Panc1 (cell line): ENCODE measurements at regions not wholly inside any gene's neighbourhood (a gene's known extent, or its start where the extent isn't known, plus 50 kb on each side); places are given as distances from the start of the nearest gene placed in this dataset.

Experiments
- ATAC-seq: fragments of 200-7000 bp; cut with Tn5 transposase; 2 replicates; pipeline ENCODE4 v1.9.1; 2020; ENCODE audit warnings: mild to moderate bottlenecking, moderate library complexity
- BruUV-seq: library from RNA; stranded (reverse); fragments of 400-500 nt; replicated peaks from 2 replicates; lab custom pipeline; 2021; lab: Mats Ljungman, UMichigan
- CTCF ChIA-PET: fragments of 300-600 bp; sonication (Branson Sonifier 250); formaldehyde crosslinking; loops from one replicate; lab custom pipeline; 2022; ENCODE audit warnings: antibody characterized with exemption; lab: Charles Lee
- POLR2A ChIA-PET: fragments of 300-600 bp; sonication (Branson Sonifier 250); formaldehyde crosslinking; loops from one replicate; lab custom pipeline; 2022; ENCODE audit warnings: antibody characterized with exemption; lab: Charles Lee
- DNase-seq: peaks from one replicate; pipeline ENCODE4 v3.0.0-alpha.2; 2010; ENCODE audit warnings: low read depth, low spot score
- H3K27ac ChIP-seq: 2 replicates; pipeline ENCODE4 v1.5.1; 2011; ENCODE audit warnings: mild to moderate bottlenecking, low read length, inconsistent platforms
- H3K27me3 ChIP-seq: fragments of 200-500 bp; sonication (Bioruptor generic); 2 replicates; pipeline ENCODE4 v1.6.0; 2014; ENCODE audit warnings: low read length, inconsistent platforms; ENCODE audit not compliant: control insufficient read depth, insufficient read depth
- H3K36me3 ChIP-seq: fragments of 200-500 bp; sonication (Bioruptor generic); 2 replicates; pipeline ENCODE4 v1.5.1; 2014; ENCODE audit warnings: inconsistent platforms, mild to moderate bottlenecking, low read length, moderate library complexity; ENCODE audit not compliant: control insufficient read depth, insufficient read depth
- H3K4me1 ChIP-seq: 2 replicates; pipeline ENCODE4 v1.5.1; 2011; ENCODE audit warnings: inconsistent platforms, mild to moderate bottlenecking, low read length, moderate library complexity; ENCODE audit not compliant: control insufficient read depth, insufficient read depth
- H3K4me3 ChIP-seq, 2 experiments: 2 replicates each; pipeline ENCODE4 v1.5.1; 2011 to 2012; ENCODE audit warnings: low read depth in 2 of 2, low read length in 2 of 2, mild to moderate bottlenecking in 2 of 2, inconsistent platforms in 1 of 2, moderate library complexity in 1 of 2
- H3K9me3 ChIP-seq: fragments of 200-500 bp; sonication (Bioruptor generic); 2 replicates; pipeline ENCODE4 v1.5.1; 2014; ENCODE audit warnings: low read depth, mild to moderate bottlenecking, inconsistent platforms, low read length, moderate library complexity; ENCODE audit not compliant: control insufficient read depth, insufficient read depth
- POLR2AphosphoS5 ChIP-seq: IDR thresholded peaks from 2 replicates; pipeline ENCODE4 v1.6.1; 2012; ENCODE audit warnings: mild to moderate bottlenecking, low read depth, low read length, moderate library complexity
- REST ChIP-seq, 2 experiments: IDR thresholded peaks; 2 replicates each; pipeline ENCODE4 v1.6.1; 2011 to 2012; ENCODE audit warnings: low read depth in 2 of 2, control low read depth in 1 of 2, low read length in 1 of 2, mild to moderate bottlenecking in 1 of 2, moderate library complexity in 1 of 2; ENCODE audit not compliant: insufficient read depth in 1 of 2
- SIN3A ChIP-seq: IDR thresholded peaks from 2 replicates; pipeline ENCODE4 v1.6.1; 2012; ENCODE audit warnings: low read depth, mild to moderate bottlenecking, low read length, moderate library complexity, borderline replicate concordance; ENCODE audit not compliant: insufficient read depth
- TCF7L2 ChIP-seq: IDR thresholded peaks from 2 replicates; pipeline ENCODE4 v1.6.1; 2011; ENCODE audit warnings: mild to moderate bottlenecking, low read depth, low read length, inconsistent platforms
- in situ Hi-C: cut with HindIII; loops from 2 replicates; pipeline ENCODE4 v1.10.0; 2016; ENCODE audit warnings: low sequenced_read_pairs, low pct_unique_long_range_greater_than_20kb
- intact Hi-C: fragments of 100-400 bp; cut with micrococcal nuclease; formaldehyde crosslinking; loops from one replicate; pipeline ENCODE4 v1.10.0; 2022; ENCODE audit not compliant: unreplicated experiment
- TF ChIP-seq, protein P1 (sequence below): fragments of 450-650 bp; IDR thresholded peaks from 2 replicates; pipeline ENCODE4 v1.5.1; 2017; ENCODE audit warnings: mild to moderate bottlenecking

DNA sequence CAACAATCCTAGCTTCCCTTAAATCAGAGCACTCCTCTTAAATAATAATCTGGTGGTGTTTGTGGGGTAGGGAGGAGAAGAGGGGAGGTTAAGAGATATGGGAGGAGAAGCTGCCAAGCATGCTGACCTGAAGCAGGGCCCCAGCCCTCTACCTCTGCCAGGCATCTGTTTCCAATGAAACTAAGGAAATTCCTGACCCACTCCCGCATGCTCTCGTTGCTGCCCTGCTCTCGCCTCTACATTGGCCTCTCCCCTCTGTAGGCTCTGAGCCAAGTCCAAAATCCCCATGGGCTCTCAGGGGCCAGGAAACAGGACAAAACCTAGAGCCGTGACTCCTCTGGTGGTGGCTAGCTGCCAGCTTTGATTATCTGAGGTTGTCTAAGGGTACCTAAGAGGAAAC lies 559.5 kb upstream of the CDH11 start:
- H3K9me3 ChIP-seq, result no peaks in the 10 kb centered on the region
- ChIA-PET POLR2A (no interaction called here), CTCF (no interaction called here)
- ATAC-seq (no peak), DNase-seq (no peak)
- intact Hi-C loops, result no loop called here
- in situ Hi-C loops, result no loop called here
- TF ChIP-seq SIN3A (no peak), POLR2AphosphoS5 (no peak), REST (IDR thresholded peaks at IDR 0.05; ENCODE audit: insufficient read depth in 1 of 2, low read depth in 2 of 2, low read length in 1 of 2) (no peak), TCF7L2 (no peak)
- TF ChIP-seq, protein P1, sequence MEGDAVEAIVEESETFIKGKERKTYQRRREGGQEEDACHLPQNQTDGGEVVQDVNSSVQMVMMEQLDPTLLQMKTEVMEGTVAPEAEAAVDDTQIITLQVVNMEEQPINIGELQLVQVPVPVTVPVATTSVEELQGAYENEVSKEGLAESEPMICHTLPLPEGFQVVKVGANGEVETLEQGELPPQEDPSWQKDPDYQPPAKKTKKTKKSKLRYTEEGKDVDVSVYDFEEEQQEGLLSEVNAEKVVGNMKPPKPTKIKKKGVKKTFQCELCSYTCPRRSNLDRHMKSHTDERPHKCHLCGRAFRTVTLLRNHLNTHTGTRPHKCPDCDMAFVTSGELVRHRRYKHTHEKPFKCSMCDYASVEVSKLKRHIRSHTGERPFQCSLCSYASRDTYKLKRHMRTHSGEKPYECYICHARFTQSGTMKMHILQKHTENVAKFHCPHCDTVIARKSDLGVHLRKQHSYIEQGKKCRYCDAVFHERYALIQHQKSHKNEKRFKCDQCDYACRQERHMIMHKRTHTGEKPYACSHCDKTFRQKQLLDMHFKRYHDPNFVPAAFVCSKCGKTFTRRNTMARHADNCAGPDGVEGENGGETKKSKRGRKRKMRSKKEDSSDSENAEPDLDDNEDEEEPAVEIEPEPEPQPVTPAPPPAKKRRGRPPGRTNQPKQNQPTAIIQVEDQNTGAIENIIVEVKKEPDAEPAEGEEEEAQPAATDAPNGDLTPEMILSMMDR, result no peak
- no peak overlapping the region for H3K27ac ChIP-seq
- no peaks in the 10 kb centered on the region for H3K27me3 ChIP-seq
- BruUV-seq, result no TSS peak
- no peaks in the 10 kb centered on the region for H3K4me1 ChIP-seq
- H3K4me3 ChIP-seq, result no peak overlapping the region
- no peaks in the 10 kb centered on the region for H3K36me3 ChIP-seq

GRCh38 chr16:65679785-65680184 lies 557.9 kb upstream of the CDH11 start:
- no peak for ATAC-seq
- no TSS peak for BruUV-seq
- ChIA-PET POLR2A (no interaction called here), CTCF (no interaction called here)
- TF ChIP-seq REST (IDR thresholded peaks at IDR 0.05; ENCODE audit: insufficient read depth in 1 of 2, low read depth in 2 of 2, low read length in 1 of 2), result no peak
- TF ChIP-seq POLR2AphosphoS5, result no peak
- TF ChIP-seq SIN3A, result no peak
- TF ChIP-seq TCF7L2, result no peak
- TF ChIP-seq, protein P1, result no peak
- intact Hi-C loops, result no loop called here
- in situ Hi-C loops, result no loop called here
- no peak overlapping the region for H3K27ac ChIP-seq
- no peak for DNase-seq
- H3K4me1 ChIP-seq, result no peaks in the 10 kb centered on the region
- no peaks in the 10 kb centered on the region for H3K36me3 ChIP-seq
- H3K27me3 ChIP-seq, result no peaks in the 10 kb centered on the region
- no peak overlapping the region for H3K4me3 ChIP-seq
- H3K9me3 ChIP-seq, result no peaks in the 10 kb centered on the region
